SK-N-MC (cell line): ENCODE measurements at regions not wholly inside any gene's neighbourhood (a gene's known extent, or its start where the extent isn't known, plus 50 kb on each side); places are given as distances from the start of the nearest gene placed in this dataset.

ENCODE experiments used
- DNase-seq: peaks from one replicate; pipeline ENCODE4 v3.0.0-alpha.2; 2011; ENCODE audit warnings: low read depth, low spot score
- H3K27ac ChIP-seq: fragments of 200-600 bp; sonication (generic); 2 replicates; pipeline ENCODE4 v1.5.1; 2016; ENCODE audit warnings: mixed run types
- H3K36me3 ChIP-seq: fragments of 200-600 bp; sonication (generic); 2 replicates; pipeline ENCODE4 v1.6.1; 2017; ENCODE audit warnings: antibody characterized with exemption, low read length, mixed read lengths; ENCODE audit not compliant: insufficient read depth
- H3K4me3 ChIP-seq: fragments of 200-600 bp; sonication (generic); 2 replicates; pipeline ENCODE4 v1.5.1; 2016
- H3K9ac ChIP-seq: fragments of 200-600 bp; sonication (generic); 2 replicates; pipeline ENCODE4 v1.8.0; 2017; ENCODE audit warnings: mixed run types, mixed read lengths; ENCODE audit not compliant: insufficient read length
- H3K9me3 ChIP-seq: fragments of 200-600 bp; sonication (generic); 2 replicates; pipeline ENCODE4 v1.6.1; 2017; ENCODE audit warnings: low read depth, mild to moderate bottlenecking, antibody characterized with exemption, low read length, moderate library complexity, mixed read lengths
- EZH2 ChIP-seq: fragments of 200-600 bp; sonication (generic); IDR thresholded peaks from one replicate; pipeline ENCODE4 v1.6.1; 2017; ENCODE audit warnings: antibody characterized with exemption
- FOXP2 ChIP-seq: optimal IDR thresholded peaks from 2 replicates; pipeline ENCODE3; 2011; ENCODE audit warnings: mild to moderate bottlenecking, moderate library complexity; ENCODE audit not compliant: insufficient read depth; ENCODE audit errors: extremely low read length, control extremely low read depth
- POLR2AphosphoS5 ChIP-seq: IDR thresholded peaks from 2 replicates; pipeline ENCODE4 v1.6.1; 2012; ENCODE audit warnings: mild to moderate bottlenecking, low read depth, low read length, borderline replicate concordance

DNA sequence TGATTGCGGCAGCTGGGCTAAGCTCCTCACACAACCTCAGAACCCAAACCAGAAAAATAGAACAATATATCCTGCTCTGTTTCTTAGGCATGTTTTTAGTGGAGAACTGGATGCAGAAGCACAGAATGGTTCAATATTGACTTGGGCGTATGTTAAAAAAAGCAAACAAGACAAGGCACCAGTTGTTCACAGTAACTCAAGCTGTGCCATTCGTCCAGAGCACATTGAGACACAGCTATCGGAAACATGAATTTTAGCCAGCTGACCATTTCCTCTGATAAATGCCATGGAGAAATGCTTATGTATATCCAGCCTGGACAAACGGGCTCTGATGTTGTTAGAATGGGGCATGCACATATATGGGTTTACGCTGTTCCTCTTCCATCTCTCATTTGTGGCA, 129.2 kb upstream of the PDZRN3 start:
- no peak for TF ChIP-seq EZH2
- no peak for TF ChIP-seq POLR2AphosphoS5
- Histone ChIP-seq H3K9me3 (no peaks in the 10 kb centered on the region), H3K27ac (no peak overlapping the region), H3K36me3 (no peaks in the 10 kb centered on the region), H3K9ac (no peak overlapping the region), H3K4me3 (no peak overlapping the region)
- DNase-seq: no peak

DNA sequence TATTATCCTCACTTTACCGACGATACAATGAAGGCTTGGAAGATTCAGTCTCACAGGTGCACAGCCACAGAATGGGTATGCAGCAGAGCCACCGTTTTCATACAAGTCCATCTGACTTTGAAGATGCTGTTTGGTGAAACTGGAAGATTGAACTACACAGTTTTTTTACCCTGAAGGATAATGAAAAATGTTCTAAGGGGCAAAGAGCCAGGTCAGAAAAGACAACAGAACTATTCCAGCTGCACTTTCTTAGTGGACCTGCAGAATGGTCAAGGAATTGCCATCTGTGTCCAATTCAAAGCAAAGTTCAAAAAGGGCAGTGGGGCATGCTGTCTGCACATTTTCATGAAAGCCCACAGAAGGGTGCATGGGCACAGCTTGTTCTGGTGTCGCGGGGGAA, 127.6 kb upstream of the PDZRN3 start:
- TF ChIP-seq FOXP2: no peak
- no peak for TF ChIP-seq EZH2
- TF ChIP-seq POLR2AphosphoS5: no peak
- Histone ChIP-seq H3K9ac (no peak overlapping the region), H3K27ac (no peak overlapping the region), H3K4me3 (no peak overlapping the region), H3K9me3 (no peaks in the 10 kb centered on the region), H3K36me3 (no peaks in the 10 kb centered on the region)
- DNase-seq: no peak

DNA sequence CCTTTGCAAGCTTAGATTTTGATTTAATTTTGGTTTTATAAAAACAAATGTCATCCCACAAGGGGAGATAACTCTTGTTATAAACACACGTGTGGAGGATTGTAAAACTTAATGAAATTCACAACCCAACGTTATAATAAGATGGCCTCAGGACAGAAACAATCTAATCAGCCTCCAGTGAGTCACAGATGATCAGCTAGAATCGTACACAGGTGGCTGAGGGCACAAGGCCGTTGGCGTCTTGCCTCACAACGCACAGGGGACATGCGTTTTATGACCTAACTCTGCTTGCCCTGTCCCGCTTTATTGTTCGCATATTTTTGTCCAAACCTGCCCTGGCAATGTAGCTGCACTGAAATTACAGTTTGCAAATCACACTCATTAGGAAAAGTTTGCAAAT, 121.9 kb upstream of the PDZRN3 start:
- TF ChIP-seq POLR2AphosphoS5 (no peak), EZH2 (no peak), FOXP2 (no peak)

DNA sequence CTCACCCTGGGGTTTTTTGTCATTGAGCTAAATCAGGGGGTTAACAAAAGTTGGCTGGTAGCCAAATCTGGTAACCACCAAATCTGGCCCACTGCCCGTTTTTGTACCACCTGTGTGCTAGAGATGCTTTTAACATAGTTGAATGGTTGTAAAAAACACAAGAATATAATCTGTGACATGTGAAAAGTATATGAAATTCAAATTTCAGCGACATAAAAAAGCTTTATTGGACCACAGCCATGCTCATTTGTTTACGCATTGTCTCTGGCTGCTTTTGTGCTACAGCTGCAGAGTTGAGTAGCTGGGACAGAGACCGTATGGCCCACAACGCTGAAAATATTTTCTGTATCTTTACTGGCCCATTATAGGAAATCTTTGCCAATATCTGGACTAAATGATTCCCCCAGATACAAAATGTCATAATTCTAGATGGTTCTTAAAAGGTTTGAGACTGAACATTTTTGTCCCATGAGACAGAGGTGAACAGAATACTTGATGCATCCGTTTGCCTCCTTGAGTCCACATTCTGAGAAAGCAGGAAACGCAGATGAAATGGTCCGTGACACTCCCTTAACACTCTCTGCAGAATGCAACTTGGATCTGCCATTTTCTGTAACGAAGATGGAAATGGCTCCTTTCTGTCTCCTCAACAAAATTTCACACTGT, 120.9 kb upstream of the PDZRN3 start:
- Histone ChIP-seq H3K9ac (no peak overlapping the region), H3K9me3 (no peaks in the 10 kb centered on the region), H3K36me3 (no peaks in the 10 kb centered on the region), H3K27ac (no peak overlapping the region), H3K4me3 (no peak overlapping the region)
- DNase-seq: no peak
- TF ChIP-seq EZH2 (no peak), POLR2AphosphoS5 (no peak), FOXP2 (no peak)

More for the DNA sequence above, 121.9 kb upstream of the PDZRN3 start:
- H3K27ac ChIP-seq: no peak overlapping the region
- no peak overlapping the region for H3K4me3 ChIP-seq
- H3K36me3 ChIP-seq: no peaks in the 10 kb centered on the region
- no peak for DNase-seq
- H3K9ac ChIP-seq: no peak overlapping the region
- no peaks in the 10 kb centered on the region for H3K9me3 ChIP-seq

DNA sequence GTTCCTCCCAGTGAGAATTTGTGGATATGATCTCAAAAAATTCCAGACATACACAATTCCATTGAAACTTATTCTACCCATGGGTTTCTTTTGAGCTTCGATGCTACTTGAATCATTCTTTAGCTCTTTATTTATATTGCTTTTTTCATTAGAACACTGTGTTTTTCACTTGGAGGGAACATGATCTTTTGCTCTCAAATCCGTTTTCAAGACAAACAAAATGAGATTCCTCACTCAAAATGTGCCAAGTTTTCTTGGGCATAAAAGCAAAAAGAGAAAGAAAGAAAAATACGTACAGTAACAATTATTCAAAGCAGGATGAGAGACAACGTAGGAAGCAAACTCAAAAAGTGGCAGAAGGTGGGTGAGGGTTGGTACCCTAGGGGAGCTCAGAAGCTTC, 118.8 kb upstream of the PDZRN3 start:
- no peak overlapping the region for H3K9ac ChIP-seq
- H3K27ac ChIP-seq: no peak overlapping the region
- H3K9me3 ChIP-seq: no peaks in the 10 kb centered on the region
- no peak for DNase-seq
- TF ChIP-seq FOXP2: no peak
- TF ChIP-seq EZH2: no peak
- TF ChIP-seq POLR2AphosphoS5: no peak
- H3K36me3 ChIP-seq: no peaks in the 10 kb centered on the region
- H3K4me3 ChIP-seq: no peak overlapping the region

DNA sequence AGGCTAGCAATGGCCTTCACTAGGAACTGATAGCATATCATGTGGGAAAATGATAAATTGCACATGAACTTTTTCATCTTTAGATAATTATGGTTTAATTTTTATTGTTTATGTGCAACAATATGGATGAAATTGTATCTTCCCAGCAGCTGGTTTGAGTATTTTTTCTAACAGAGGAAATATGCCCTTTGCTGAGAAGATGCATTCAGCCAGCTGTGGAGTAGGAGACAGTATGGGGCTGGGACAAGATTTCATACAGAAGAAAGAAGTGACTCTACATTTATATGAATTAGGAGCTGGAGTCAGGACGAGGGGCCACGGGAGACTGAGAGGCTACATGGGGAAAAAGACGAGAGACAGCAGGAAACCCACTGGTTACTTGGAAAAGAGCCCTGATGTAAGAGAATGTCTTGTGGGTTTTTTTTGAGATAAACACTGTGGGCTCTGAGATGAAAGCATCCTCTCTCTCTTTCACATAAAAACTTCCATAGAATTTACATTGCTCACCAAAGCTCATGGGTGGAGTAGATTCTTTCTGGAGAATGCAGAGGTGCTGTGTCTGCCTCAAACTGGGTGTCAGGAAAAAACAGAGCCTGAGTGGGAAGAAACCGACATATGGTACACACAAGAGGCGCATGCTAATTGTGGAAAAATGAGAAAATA, 115.2 kb upstream of the PDZRN3 start:
- DNase-seq: no peak
- TF ChIP-seq POLR2AphosphoS5 (no peak), EZH2 (no peak), FOXP2 (no peak)
- Histone ChIP-seq H3K9me3 (no peaks in the 10 kb centered on the region), H3K9ac (no peak overlapping the region), H3K36me3 (no peaks in the 10 kb centered on the region), H3K4me3 (no peak overlapping the region), H3K27ac (no peak overlapping the region)

DNA sequence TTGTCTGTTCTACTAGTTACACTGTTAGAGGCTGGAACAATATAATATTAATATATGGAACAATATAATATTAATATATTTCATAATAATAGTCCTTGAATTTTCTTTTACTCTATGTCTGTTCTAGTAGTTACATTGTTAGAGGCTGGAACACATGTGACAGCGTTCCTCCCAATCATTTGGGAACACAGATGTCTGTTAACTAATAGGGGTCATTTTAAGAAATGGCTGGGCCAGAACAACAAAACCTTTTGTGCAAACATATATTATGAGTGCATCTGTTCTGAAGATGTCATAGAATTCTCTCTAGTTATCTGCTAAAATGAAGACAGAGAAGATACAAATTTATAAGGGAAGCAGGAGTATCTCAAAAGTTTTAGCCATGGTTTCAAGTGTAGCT, 114.0 kb upstream of the PDZRN3 start:
- no peak overlapping the region for H3K27ac ChIP-seq
- H3K9ac ChIP-seq: no peak overlapping the region
- no peak overlapping the region for H3K4me3 ChIP-seq
- H3K9me3 ChIP-seq: no peaks in the 10 kb centered on the region
- DNase-seq: no peak
- TF ChIP-seq FOXP2: no peak
- no peak for TF ChIP-seq POLR2AphosphoS5
- TF ChIP-seq EZH2: no peak
- no peaks in the 10 kb centered on the region for H3K36me3 ChIP-seq

DNA sequence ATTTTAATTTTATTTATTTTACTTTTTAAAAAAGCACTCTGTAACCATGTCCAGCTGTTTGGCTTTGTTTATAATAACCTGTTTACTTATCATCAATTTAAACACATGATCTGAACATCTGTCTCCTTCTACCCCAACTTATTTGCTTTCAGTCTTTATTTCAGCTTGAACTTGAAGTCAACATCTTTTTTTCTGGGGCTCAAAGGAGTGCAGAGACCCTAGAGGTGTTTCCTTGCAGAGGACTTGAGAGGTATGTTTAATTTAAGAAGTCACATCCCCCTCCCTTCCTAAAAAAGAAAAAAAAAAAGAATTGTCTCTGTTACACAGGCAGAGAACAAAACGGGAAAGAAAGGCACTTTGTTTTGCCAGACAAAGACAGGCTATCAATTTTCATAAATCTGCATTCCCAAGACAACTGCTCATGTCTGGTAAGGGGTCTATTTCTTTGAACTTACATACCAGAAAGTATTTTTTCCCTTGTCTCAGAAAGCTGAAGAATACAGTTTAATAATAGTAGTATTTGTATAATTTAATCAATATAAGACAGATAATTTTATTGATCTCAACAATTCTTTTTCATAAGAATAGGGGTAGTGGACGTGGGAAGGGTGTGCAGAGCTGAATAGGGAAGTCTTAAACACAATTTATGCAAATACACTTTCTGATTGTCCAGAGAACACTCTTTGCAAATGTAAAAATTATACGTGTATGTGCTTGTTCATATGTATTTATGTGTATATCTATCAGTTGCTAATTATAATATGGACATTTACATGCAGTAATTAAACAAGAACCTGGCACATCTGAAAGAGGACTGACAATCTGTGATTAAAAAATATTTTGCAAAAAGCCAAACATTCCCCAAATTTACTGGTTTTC, 109.7 kb upstream of the PDZRN3 start:
- Histone ChIP-seq H3K36me3 (no peaks in the 10 kb centered on the region), H3K27ac (no peak overlapping the region), H3K9me3 (no peaks in the 10 kb centered on the region), H3K9ac (no peak overlapping the region), H3K4me3 (no peak overlapping the region)
- TF ChIP-seq POLR2AphosphoS5 (no peak), FOXP2 (no peak), EZH2 (no peak)
- no peak for DNase-seq
